COLO668 (cell line): ENCODE measurements at regions not wholly inside any gene's neighbourhood (a gene's known extent, or its start where the extent isn't known, plus 50 kb on each side); places are given as distances from the start of the nearest gene placed in this dataset.

ENCODE experiments used
- DNase-seq: peaks from one replicate; lab custom pipeline; 2025; ENCODE audit not compliant: unreplicated experiment; lab: John Stamatoyannopoulos, UW

- DNase-seq: no peak
Observed at GRCh38 chr15:95359966-95360365, 970.5 kb upstream of the NR2F2 start.

- DNase-seq: no peak
Observed at GRCh38 chr15:95362306-95362705, 968.2 kb upstream of the NR2F2 start.

- no peak for DNase-seq
Observed at GRCh38 chr15:95363646-95364045, 966.9 kb upstream of the NR2F2 start.

GRCh38 chr15:95365511-95366107, 964.9 kb upstream of the NR2F2 start:
- no peak for DNase-seq

- DNase-seq: no peak
Observed at GRCh38 chr15:95368191-95368590, 962.3 kb upstream of the NR2F2 start.

- no peak for DNase-seq
Observed at GRCh38 chr15:95368755-95369601, 961.5 kb upstream of the NR2F2 start.

- no peak for DNase-seq
Observed at GRCh38 chr15:95370291-95370690, 960.2 kb upstream of the NR2F2 start.

GRCh38 chr15:95371664-95372063, 958.8 kb upstream of the NR2F2 start:
- no peak for DNase-seq

GRCh38 chr15:95375281-95375680, 955.2 kb upstream of the NR2F2 start:
- DNase-seq: no peak

- DNase-seq: no peak
Observed at GRCh38 chr15:95377258-95377852, 953.1 kb upstream of the NR2F2 start.

GRCh38 chr15:95394186-95395067, 936.1 kb upstream of the NR2F2 start:
- no peak for DNase-seq

GRCh38 chr15:95400428-95400827, 930.1 kb upstream of the NR2F2 start:
- no peak for DNase-seq

- no peak for DNase-seq
Observed at GRCh38 chr15:95401587-95401986, 928.9 kb upstream of the NR2F2 start.

- DNase-seq: no peak
Observed at GRCh38 chr15:95405447-95405846, 925.1 kb upstream of the NR2F2 start.

- no peak for DNase-seq
Observed at GRCh38 chr15:95407534-95407933, 923.0 kb upstream of the NR2F2 start.

GRCh38 chr15:95409211-95409610, 921.3 kb upstream of the NR2F2 start:
- DNase-seq: no peak

- no peak for DNase-seq
Observed at GRCh38 chr15:95409626-95410310, 920.7 kb upstream of the NR2F2 start.

GRCh38 chr15:95410757-95411156, 919.7 kb upstream of the NR2F2 start:
- DNase-seq: no peak

GRCh38 chr15:95416576-95416975, 913.9 kb upstream of the NR2F2 start:
- DNase-seq: no peak

GRCh38 chr15:95417761-95418160, 912.7 kb upstream of the NR2F2 start:
- no peak for DNase-seq

- no peak for DNase-seq
Observed at GRCh38 chr15:95422255-95422654, 908.2 kb upstream of the NR2F2 start.
